NCI-H524 (cell line): ENCODE measurements at regions not wholly inside any gene's neighbourhood (a gene's known extent, or its start where the extent isn't known, plus 50 kb on each side); places are given as distances from the start of the nearest gene placed in this dataset.
"Not testable (repeated sequence)": the region's sequence is repeated elsewhere in the genome, so short reads cannot be mapped to it uniquely, and the experiment has no call there.

ENCODE experiments used
- DNase-seq, 2 experiments: peaks; one replicate each; lab custom pipeline; 2025; lab: John Stamatoyannopoulos, UW

GRCh38 chr18:30828700-30829099 is 213.8 kb downstream of the DSC3 start:
- no peak for DNase-seq

DNA sequence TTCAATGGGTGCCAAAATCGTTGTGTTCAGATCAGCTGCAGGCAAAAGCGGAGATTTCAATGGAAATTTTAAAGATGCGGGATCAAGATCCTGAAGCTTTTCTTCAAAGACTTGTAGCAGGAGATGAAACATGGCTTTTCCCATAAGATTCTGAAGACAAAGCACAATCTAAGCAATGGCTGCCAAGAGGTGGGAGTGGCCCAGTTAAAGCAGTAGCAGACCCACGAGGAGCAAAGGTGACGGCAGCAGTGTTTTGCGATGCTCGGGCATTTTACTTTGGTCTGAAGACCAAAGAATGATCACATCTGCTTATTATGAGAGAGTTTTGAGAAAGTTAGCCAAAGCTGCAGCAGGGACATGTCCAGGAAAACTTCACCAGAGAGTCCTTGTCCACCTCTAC is 222.9 kb downstream of the DSC3 start:
- DNase-seq, result no peak

- DNase-seq, result no peak
Measured at GRCh38 chr18:30814446-30814845, 228.1 kb downstream of the DSC3 start.

- no peak for DNase-seq
Measured at GRCh38 chr18:30811580-30811979, 231.0 kb downstream of the DSC3 start.

GRCh38 chr18:30810580-30810979 is 232.0 kb downstream of the DSC3 start:
- no peak for DNase-seq

DNA sequence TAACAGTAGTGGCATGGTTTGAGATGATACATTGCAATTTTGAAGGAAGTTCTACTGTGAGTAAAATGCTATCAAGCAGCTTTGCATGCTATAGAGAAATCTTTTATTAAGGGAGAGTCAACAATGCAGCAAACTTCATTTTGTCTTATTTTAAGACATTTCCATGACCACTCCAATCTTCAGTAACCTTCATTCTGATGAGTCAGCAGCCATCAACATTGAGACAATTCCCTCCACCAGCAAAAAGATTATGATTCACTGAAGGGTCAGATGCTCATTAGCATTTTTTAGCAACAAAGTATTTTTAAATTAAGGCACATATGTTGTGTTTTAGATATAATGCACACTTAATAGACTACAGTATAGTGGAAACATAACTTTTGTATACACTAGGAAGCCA is 235.7 kb downstream of the DSC3 start:
- no peak for DNase-seq

DNA sequence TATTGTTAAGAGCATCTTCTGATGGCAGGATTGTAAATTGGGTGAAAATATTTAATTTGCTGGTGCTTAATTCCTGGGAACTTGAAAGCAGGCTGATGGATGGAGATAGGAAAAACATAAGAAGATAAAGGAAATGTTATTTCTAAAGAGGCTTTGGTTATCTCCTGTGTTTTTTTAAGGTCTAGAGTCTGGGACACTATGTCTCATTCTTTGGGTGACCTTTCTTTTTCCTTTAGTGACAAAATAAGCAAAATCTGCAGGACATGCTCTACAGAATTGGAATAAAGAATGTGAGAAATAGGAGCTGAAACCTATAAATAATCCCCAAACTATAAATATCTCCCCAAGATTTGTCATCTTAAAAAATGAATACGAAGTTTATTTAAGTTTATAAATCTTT is 241.7 kb downstream of the DSC3 start:
- DNase-seq, result no peak

GRCh38 chr18:30792051-30792450 is 250.5 kb downstream of the DSC3 start:
- no peak for DNase-seq

GRCh38 chr18:30788411-30788991 is 254.0 kb downstream of the DSC3 start:
- not testable (repeated sequence) for DNase-seq

- no peak for DNase-seq
Measured at GRCh38 chr18:30787410-30787809, 255.1 kb downstream of the DSC3 start.

DNA sequence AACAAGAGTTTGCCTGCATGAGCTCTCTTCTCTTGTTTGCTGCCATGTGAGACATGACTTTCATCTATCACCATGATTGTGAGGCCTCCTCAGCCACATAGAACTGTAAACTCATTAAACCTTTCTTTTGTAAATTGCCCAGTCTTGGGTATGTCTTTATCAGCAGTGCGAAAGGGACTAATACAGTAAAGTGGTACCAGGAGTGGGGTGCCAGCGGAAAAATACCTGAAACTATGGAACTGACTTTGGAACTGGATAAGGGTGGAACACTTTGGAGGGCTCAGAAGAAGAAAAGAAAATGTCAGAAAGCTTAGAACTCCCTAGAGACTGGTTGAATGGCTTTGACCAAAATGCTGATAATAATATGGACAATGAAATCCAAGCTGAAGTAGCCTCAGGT is 260.9 kb downstream of the DSC3 start:
- no peak for DNase-seq

- DNase-seq, result no peak
Measured at GRCh38 chr18:30775629-30776028, 266.9 kb downstream of the DSC3 start.

DNA sequence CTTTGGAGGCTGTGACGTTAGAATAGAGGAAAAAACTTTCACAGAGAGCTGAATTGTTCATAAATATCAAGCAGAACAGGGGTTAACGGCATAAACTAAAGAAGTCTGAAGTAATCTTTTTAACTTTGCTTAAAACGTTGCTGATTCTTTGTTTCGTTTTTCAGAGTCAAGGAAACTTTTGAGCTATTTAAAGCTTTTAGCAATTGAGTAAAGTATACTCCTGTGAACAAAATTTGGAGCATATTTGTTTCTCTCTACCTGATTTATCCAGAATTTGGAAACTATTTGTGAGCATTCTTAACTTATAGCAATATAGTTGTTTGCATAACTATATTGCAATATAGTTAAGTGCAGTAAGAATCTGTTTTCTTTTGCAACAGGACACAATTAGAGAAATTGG is 270.4 kb downstream of the DSC3 start:
- not testable (repeated sequence) for DNase-seq

DNA sequence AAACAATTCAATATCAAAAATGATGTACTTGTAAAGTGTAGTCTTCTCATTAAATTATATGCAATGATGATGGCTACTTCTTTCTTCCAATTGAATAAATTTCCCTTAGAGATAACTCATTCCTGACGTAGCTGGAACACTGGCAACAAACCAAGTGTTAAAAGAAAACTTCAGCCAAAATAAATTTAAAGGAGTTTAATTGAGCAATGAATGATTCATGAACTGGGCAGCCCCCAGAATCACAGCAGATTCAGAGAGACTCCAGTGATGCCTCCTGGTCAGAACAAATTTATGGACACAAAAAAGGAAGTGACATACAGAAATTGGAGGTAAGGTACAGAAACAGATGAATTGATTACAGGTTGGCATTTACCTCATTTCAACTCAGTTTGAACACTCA is 276.5 kb downstream of the DSC3 start:
- DNase-seq, result no peak

DNA sequence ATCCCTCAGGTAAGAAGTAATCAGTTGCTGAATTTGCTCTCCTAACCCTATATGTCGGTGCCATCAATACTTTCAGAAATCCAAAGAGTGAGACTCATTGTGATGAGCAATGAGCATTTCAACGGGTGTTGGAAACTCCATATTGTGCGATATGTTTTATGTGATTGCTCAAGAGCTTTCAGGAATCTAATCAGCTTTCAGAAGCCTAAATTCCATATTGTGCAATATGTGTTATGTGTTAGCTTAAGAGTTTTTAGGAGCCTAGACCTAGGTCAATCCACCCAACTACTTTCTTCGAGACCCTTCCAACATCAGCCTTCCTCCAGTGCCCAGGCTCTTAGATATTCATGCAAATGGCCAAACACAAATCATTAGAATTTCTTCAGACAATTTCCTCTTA is 277.3 kb downstream of the DSC3 start:
- DNase-seq, result no peak

- DNase-seq, result no peak
Measured at GRCh38 chr18:30763902-30764350, 278.6 kb downstream of the DSC3 start.

DNA sequence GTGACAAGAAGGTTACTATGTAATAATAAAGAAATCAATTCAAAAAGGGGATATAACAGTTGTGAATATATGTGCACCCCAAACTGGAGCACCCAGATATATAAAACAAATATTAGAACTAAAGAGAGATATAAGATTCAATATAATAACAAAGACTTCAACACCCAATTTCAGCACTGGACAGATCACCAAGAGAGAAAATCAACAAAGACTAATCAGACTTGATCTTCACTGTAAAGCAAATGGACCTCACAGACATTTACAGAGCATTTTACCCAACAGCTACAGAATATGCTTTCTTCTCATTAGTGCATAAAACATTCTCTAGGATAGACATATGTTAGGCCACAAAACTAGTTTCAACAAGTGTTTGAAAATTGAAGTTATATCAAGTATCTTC is 287.7 kb downstream of the DSC3 start:
- no peak for DNase-seq

DNA sequence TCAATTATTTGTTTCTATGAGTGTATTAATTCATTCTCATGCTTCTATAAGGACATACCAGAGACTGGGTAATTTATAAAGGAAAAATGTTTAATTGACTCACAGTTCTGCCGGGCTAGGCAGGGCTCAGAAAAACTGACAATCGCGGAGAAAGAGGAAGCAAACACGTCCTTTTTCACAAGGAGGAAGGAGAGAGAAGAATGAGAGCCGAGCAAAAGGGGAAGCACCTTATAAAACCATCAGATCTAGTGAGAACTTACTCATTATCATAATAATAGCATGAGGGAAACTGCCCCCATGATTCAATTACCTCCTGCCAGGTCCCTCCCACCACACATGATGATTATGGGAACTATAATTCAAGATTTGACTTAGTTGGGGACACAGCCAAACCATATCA is 294.0 kb downstream of the DSC3 start:
- no peak for DNase-seq

DNA sequence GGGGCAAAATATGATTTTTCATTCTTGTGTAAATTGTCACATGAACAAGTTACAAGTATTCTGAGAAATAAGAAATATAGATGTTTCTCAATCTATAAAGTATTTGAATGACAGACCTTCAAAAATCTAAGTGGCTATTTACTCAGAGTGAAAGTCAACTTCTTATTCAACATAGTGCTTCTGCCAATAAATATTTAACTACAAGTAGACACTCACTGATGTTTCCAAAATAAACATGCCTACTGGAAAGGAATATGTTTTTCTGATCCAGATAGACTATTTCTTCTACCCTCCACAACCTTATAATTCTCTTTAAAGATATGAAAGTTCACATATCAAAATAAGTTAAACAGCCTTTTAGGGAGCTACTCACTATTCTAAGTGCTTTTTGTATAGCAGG is 296.3 kb downstream of the DSC3 start:
- DNase-seq, result no peak

DNA sequence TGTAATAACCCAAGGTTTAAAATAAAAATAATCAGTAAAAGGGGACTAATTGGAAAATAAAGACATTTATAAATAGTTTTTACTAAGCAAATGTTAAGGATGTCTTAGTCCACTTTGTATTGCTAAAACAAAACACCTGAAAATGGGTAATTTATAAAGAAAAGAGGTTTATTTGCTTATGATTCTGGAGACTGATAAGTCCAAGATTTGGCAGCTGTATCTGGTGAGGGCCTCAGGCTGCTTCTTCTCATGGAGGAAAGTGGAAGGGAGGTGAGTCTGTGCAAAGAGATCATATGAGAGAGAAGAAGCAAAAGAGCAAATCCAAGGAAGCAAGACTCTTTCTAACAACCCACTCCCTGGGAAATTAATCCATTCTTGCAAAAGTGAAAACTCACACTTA is 299.5 kb downstream of the DSC3 start:
- no peak for DNase-seq

- DNase-seq, result peak; percentile 88 to 95
Measured at GRCh38 chr18:30730915-30731314, 311.6 kb downstream of the DSC3 start.

DNA sequence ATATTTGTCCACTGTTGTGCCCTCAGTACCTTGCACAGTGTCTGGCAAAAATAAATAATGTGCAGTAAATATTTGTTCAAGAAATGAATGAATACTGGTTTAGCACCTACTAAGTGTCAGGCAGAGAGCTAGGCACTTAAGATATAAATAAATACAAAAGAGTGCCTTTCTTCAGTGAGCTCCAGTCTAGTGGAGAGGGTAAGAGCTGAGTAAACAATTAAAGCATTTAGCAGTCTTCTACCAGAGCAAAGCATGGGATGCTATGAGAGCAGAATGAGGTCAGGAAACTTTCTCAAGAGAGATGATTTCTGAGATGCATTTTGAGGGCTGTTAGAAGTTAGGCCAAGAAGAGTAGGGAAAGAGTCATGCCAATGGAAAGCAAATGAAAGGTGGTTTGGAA is 314.7 kb downstream of the DSC3 start:
- DNase-seq, result no peak

GRCh38 chr18:30713299-30713698 is 329.2 kb downstream of the DSC3 start:
- no peak for DNase-seq

DNA sequence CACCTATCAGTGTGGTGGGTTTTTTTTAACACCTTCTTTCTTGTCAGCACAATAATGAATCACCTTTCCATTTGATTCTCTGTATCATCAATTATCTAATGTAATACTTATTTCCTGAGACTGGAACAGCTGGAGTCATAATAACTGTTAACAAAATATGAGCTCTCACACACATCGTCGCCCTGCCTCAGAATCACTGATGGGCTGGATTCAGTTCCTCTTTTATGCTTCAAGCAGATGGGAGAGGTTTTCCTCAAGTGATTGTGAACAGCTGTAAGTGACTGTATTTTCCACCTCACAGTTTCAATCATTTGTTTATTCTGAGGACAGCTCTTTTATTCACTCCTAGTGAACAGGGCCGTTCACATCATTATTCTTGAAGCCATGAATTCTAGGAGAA is 330.2 kb downstream of the DSC3 start:
- peak in 1 of 2 experiments; percentile 63 for DNase-seq

DNA sequence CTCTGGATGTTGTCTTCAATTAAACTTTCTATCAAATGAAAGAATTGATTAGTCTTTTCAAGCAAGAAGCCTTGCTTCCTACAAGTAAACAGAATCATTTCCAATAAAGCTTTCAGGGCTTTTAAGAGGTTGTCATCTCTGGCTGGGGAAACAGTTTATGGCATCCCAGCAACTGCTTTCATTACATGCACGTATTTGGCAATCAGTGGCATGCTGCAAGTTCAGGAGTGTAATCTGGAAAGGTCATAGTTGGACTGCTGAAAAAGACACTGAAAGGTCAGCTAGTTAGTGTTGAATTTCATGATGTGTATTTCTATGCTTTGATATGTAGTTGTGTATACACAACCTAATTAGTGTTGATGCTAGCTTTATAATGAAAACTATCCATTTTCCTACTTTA is 332.9 kb downstream of the DSC3 start:
- DNase-seq, result no peak
